Limb (tissue), 2 donors: ENCODE measurements at regions not wholly inside any gene's neighbourhood (a gene's known extent, or its start where the extent isn't known, plus 50 kb on each side); places are given as distances from the start of the nearest gene placed in this dataset.
A peak's percentile ranks its signal among the peaks of the same experiment; 100 is the strongest.
"Not testable (repeated sequence)": the region's sequence is repeated elsewhere in the genome, so short reads cannot be mapped to it uniquely, and the experiment has no call there.

Experiments
- DNase-seq, 2 donors: peaks; one replicate each; pipeline ENCODE4 v3.0.0-alpha.2; 2016; ENCODE audit errors: extremely low spot score in 2 of 2

DNA sequence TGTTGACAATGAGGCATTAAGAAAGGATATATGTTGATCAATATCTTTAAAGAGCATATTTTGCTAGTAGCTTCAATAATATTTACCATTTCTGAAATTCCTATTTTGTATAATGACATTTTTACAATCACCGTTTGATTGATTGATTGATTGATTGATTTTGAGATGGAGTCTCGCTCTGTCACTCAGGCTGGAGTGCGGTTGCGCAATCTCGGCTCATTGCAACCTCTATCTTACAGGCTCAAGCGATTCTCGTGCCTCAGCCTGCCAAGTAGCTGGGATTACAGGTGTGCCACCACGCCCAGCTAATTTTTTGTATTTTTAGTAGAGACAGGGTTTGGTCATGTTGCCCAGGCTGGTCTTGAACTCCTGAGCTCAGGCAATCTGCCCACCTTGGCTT lies 150.9 kb upstream of the TEX13D start:
- DNase-seq: not testable (repeated sequence)

GRCh38 chrX:124190440-124190839 lies 142.0 kb upstream of the TEX13D start:
- no peak for DNase-seq

DNA sequence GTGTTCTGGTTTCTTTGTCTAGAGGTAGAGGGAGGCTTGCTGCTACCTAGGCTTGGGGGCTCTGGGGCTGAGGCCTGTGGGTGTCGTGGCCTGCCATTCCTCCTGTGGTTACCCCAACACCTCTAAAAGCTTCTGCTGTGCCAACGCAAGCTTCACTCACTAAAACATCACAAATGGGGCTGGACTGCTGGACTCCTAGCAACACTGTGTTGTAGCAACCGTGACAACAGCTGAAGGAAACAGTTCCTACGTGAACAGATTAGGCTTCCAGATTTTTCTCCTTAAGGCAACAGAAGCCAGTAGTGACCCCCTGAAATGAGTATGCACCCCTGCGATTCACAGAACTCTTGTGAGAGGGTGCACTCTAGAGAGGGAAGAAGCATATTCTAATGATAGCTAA lies 138.3 kb upstream of the TEX13D start:
- DNase-seq: peak; percentile 43 to 62

DNA sequence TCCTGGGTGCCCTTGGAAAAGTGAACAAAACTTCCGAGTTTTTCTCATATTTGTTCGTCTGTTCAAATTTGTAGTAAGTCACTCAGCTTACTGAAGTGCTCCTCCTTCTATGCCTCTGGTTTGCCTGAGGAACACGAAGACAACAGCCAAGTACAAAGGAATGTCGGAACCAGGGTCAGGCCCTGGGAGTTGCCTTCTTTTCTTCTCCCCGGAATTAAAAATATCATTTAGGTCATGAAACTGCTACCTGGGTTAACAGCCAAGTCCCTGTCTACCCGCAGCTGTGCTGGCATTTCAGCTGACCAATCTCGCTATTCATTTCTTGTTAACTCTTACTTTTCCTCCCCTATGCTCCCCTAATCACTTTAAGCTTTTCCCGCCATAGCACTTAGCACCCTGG lies 137.6 kb upstream of the TEX13D start:
- no peak for DNase-seq

- no peak for DNase-seq
Observed at GRCh38 chrX:124203311-124203710, 129.1 kb upstream of the TEX13D start.

GRCh38 chrX:124208660-124209059 lies 123.8 kb upstream of the TEX13D start:
- DNase-seq: no peak

GRCh38 chrX:124209792-124210576 lies 122.5 kb upstream of the TEX13D start:
- DNase-seq: no peak

DNA sequence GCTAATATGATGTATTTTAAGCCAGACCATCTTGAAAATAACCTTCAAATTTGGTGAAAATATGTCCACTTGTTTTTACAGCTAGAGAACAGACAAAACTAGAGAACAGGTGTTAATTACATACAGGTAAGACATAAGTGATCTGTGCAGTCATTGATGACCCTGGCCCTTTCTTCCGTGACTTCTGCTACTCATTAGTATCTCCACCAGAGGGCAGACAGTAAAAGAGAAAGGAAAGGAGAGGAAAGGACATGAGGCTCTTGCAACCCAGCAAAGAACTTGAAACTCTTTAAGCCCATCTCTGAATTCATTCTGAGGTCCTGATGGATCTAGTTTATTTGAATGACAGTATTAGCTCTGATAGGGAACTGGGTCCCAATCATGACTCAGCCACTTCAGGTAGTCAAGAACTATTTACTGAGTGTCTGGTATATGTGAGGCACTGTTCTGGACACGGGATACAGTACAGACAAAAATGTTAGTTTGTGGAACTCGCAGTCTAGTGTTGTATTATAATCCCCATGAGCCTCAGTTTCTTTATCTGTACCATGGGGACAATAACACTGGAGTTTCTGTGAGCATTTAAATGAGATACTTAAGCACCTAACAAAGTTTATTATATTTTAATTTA lies 121.0 kb upstream of the TEX13D start:
- no peak for DNase-seq

DNA sequence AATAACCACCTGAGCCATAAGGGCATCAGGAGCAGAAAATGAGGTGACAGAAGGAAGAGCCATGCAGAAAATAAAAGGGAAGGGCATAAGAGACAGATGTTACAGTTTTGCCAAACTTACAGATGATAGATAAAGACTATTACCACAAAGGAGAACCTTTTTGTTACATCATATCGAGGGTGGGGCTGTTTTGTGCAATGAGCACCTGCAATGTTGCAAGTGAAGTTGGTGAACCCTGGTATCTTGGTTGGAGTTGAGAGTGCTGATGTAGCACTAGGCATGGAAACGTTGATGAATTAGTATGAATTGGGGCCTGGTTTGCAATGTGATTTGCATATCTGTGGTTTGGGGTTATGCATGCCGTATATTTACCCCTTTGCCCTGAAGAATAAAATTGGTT lies 119.8 kb upstream of the TEX13D start:
- no peak for DNase-seq

GRCh38 chrX:124215786-124216185 lies 116.7 kb upstream of the TEX13D start:
- DNase-seq: no peak

GRCh38 chrX:124216396-124217115 lies 115.9 kb upstream of the TEX13D start:
- DNase-seq: no peak

- no peak for DNase-seq
Observed at GRCh38 chrX:124217304-124218251, 114.9 kb upstream of the TEX13D start.

- no peak for DNase-seq
Observed at GRCh38 chrX:124223524-124223923, 108.9 kb upstream of the TEX13D start.

- no peak for DNase-seq
Observed at GRCh38 chrX:124224528-124224927, 107.9 kb upstream of the TEX13D start.

GRCh38 chrX:124226129-124226528 lies 106.3 kb upstream of the TEX13D start:
- DNase-seq: no peak

- DNase-seq: no peak
Observed at GRCh38 chrX:124228849-124229248, 103.6 kb upstream of the TEX13D start.

GRCh38 chrX:124229374-124229773 lies 103.1 kb upstream of the TEX13D start:
- no peak for DNase-seq

DNA sequence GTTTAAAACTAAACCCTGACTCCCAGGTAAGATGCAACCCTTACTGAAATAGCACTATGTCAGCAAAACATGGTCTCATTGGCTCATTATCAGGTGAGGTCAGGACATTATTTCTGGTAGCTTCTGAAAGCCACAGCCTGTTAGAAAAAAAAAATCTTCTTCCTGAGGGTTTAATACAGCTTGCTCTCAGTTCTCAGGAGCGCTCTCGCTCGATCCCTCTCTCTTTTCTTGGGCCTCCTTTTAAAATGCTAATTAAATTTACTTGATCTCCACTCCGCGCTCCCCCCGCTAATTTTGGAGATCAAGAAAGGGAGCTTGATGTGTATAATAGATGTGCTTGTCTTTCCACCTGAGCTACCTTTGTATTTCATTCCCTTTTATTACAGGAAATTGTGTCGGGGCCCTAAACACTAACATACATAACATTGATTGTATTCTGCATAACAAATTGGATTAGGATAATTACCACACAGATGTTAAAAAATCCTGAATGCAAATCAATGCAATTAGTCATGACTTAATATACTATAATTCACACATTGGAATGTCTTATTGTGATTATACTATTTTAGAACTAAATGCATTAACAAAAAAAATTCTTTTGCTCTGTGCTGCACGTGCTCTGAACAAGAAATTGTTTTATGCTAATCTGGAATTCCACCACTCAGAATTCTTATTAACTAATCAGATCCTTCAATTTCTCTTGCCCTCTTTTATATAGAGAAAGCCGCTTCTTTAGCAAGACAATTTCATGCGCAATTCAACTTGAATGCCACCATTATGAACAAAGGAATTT lies 101.6 kb upstream of the TEX13D start:
- no peak for DNase-seq

DNA sequence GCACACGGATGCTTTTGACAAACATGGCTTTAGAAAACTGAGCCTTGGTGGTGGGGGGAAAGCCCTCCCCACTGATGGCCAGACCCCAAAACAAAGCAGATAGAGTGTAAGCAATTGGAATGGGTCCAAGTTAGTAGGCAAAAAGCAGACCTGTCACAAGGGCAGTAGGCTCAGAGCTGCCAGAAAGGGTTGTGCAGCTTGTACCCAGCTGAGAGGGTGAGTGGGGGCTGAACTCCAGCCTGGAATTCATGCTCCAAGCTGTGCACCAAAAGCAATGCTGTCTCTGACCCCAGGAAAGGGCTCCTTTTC lies 101.1 kb upstream of the TEX13D start:
- DNase-seq: no peak

DNA sequence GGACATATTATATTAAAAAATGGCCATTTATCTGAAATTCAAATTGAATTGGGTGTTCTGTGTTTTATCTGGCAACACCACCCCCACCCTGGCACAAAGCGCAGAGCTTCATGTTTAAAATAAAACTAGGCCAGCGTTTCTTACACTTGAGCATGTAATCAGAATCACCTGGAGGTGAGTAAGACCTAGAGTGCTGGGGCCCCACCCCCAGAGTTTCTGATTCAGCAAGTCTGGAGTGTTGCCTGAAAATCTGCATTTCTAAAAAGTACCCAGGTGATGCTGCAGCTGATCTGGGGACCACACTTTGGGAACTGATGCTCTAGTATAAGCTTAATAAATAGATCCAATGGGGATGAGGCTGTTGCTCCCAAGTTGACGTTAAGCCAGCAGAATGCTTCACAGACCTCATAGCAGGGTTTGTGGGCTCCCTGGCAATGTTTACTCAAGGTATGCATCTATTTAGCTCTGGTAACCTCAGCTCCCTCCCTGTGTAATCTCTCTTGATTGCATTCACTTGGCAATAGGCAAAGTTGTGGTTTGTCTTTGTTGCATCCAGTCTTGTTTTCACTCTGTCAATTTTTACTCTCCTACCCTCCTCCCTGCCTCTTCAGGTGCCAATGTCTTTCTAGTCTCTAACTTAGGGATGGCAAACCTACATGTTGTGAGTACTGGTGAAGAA lies 99.8 kb upstream of the TEX13D start:
- DNase-seq: no peak
